ENCODE measurements at regions not wholly inside any gene's neighbourhood (a gene's known extent, or its start where the extent isn't known, plus 50 kb on each side); places are given as distances from the start of the nearest gene placed in this dataset.

DNA sequence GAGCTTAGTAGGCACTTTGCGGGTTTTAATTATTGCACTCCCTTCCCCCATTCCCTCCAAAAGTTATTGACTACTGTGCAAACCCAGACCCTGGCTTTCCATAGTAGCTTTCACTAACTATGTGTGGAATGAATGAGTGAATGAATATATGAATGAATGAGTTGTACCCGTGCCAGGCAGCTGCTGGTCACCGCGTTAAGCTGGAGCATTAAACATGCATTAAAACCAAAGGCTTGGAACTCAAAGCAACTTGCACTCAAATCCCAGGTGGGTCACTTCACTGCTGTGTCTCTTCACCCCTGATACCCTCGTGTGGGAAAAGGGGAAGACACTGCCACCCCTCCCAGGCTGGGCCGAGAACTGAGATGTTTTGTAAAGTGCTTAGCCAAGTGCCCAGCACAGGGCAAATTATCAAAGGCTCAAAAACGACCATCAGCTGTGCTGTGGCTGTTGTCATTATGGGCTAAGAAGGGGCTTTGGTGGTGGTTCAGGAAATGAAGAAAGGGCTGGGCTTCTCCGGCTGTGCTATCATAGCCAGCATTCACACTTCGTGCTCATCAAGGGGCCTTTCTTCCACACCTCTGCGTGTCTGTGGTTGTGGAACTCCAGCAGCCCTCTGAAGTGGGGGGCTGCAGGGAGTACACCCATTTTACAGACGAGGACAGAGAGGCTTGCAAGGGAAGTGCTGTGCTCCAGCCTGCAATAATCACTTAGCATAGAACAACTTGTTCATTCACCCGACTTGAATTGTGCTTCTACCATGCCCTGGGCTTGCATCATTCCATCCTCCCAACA is 60.2 kb upstream of the STX16 start:
- H3K36me3 ChIP-seq = no peaks in the 10 kb centered on the region
- H3K27me3 ChIP-seq = no peaks in the 10 kb centered on the region
- no peak overlapping the region for H3K4me3 ChIP-seq
- no peaks in the 10 kb centered on the region for H3K4me1 ChIP-seq
- H3K9me3 ChIP-seq = peaks cover 0 to 4% of the 10 kb centered on the region in 2 donors
- intact Hi-C loops (cut with DNase I; ENCODE audit: low total_unique reads) = no loop called here
- no peak for TF ChIP-seq POLR2A (IDR thresholded peaks at IDR 0.05)
- TF ChIP-seq POLR2AphosphoS5 (IDR thresholded peaks at IDR 0.05) = no peak
- TF ChIP-seq, protein P1, sequence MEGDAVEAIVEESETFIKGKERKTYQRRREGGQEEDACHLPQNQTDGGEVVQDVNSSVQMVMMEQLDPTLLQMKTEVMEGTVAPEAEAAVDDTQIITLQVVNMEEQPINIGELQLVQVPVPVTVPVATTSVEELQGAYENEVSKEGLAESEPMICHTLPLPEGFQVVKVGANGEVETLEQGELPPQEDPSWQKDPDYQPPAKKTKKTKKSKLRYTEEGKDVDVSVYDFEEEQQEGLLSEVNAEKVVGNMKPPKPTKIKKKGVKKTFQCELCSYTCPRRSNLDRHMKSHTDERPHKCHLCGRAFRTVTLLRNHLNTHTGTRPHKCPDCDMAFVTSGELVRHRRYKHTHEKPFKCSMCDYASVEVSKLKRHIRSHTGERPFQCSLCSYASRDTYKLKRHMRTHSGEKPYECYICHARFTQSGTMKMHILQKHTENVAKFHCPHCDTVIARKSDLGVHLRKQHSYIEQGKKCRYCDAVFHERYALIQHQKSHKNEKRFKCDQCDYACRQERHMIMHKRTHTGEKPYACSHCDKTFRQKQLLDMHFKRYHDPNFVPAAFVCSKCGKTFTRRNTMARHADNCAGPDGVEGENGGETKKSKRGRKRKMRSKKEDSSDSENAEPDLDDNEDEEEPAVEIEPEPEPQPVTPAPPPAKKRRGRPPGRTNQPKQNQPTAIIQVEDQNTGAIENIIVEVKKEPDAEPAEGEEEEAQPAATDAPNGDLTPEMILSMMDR (IDR thresholded peaks at IDR 0.05) = no peak
- no peak overlapping the region for H3K27ac ChIP-seq
- DNase-seq (ENCODE audit: low spot score in 2 of 2) = no peak

DNA sequence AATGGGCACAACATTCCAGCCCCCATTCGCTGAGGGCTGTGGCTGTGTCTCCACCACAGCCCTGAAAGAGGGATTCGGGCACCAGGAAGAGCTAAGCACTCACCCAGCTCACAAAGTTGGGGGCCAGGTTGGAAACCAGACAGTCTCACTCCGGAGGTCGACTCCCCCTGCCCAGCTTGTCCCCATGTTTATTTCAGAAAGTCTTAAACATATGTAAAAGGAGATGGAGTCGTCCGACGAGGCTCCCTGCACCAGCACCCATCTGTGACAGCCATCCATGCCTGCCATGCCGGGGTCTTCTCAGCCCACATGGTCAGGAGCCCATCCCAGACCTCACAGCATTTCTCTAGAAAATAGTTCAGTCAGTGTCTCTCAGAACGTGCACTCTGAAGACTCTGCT is 63.6 kb upstream of the STX16 start:
- DNase-seq (ENCODE audit: low spot score in 2 of 2) = no peak
- intact Hi-C loops (cut with DNase I; ENCODE audit: low total_unique reads) = no loop called here
- H3K4me1 ChIP-seq = no peaks in the 10 kb centered on the region
- TF ChIP-seq, protein P1 (IDR thresholded peaks at IDR 0.05) = no peak
- TF ChIP-seq POLR2AphosphoS5 (IDR thresholded peaks at IDR 0.05) = no peak
- no peak for TF ChIP-seq POLR2A (IDR thresholded peaks at IDR 0.05)
- H3K4me3 ChIP-seq = no peak overlapping the region
- no peak overlapping the region for H3K27ac ChIP-seq
- H3K36me3 ChIP-seq = no peaks in the 10 kb centered on the region
- H3K9me3 ChIP-seq = peaks cover 0 to 4% of the 10 kb centered on the region in 2 donors
- no peaks in the 10 kb centered on the region for H3K27me3 ChIP-seq

DNA sequence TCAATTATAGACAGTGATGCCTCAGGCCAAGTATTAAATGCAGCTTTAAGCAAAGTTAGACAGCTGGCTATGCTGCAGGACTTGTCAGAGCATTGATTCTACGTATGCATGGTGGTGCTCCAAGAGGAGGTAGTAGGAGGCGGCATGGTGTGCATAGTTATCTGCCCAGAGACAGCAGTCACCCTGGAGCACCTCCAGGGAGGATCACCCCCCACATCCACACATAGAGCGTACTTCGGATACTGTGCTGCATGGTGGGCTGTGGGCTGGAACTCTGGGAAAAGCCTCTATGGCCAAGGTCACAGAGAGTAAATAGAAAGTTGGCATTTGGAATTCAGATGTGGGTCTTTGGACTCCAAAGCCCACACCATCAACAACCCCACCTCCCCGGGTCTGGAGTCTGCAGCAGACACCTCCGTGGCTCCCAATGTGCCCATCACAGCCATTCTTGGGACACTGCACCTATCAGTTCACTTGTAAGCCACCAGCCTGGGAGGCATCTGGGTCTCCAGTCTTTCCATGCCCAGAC is 64.5 kb upstream of the STX16 start:
- H3K4me3 ChIP-seq = no peak overlapping the region
- H3K27ac ChIP-seq = no peak overlapping the region
- H3K4me1 ChIP-seq = no peaks in the 10 kb centered on the region
- H3K36me3 ChIP-seq = no peaks in the 10 kb centered on the region
- DNase-seq (ENCODE audit: low spot score in 2 of 2) = no peak
- intact Hi-C loops (cut with DNase I; ENCODE audit: low total_unique reads) = no loop called here
- TF ChIP-seq, protein P1 (IDR thresholded peaks at IDR 0.05) = no peak
- TF ChIP-seq POLR2AphosphoS5 (IDR thresholded peaks at IDR 0.05) (no peak), POLR2A (IDR thresholded peaks at IDR 0.05) (no peak)
- H3K27me3 ChIP-seq = no peaks in the 10 kb centered on the region
- H3K9me3 ChIP-seq = peaks cover 0 to 4% of the 10 kb centered on the region in 2 donors

DNA sequence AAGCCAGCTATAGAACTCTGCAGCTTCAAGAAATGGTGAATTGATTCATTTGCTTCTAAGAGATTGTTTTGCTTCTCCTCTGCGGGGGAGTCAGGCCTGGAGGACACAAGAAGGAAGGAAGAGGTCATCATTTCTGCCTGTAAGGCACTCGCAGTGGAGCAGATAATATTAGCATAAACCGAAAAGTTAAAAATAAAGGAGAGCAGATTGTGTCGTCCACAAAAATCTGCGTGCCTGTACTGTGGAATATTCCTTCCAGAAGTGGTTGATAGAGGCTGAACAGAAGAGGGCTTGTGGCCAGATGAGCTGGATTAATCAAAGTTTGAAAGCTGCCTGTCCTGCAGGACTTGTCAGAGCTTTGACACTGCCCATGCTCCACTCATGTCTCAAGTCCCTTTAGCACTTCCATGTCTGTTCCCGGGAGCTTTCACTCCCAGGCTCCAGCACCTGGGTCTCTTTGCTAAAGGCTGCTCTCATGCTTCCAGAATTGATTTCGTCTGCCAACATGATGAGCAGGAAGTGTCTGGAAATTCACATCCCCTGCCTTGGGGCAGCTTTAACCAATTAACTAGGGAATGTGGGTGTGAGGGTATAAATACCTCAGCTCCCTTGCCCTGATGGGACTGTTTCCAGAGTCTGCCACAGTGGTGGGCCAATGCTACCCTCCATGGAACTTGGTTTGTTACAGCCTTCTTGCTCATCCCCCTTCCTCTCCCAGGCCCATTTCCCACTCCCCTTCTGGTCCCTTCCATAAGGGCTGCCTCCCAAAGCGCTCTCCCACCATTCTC is 65.1 kb upstream of the STX16 start:
- Histone ChIP-seq H3K27ac (no peak overlapping the region), H3K9me3 (peaks cover 0 to 4% of the 10 kb centered on the region in 2 donors), H3K4me3 (no peak overlapping the region), H3K36me3 (no peaks in the 10 kb centered on the region), H3K4me1 (no peaks in the 10 kb centered on the region), H3K27me3 (no peaks in the 10 kb centered on the region)
- TF ChIP-seq POLR2AphosphoS5 (IDR thresholded peaks at IDR 0.05) (no peak), POLR2A (IDR thresholded peaks at IDR 0.05) (no peak)
- TF ChIP-seq, protein P1 (IDR thresholded peaks at IDR 0.05) = no peak
- no peak for DNase-seq (ENCODE audit: low spot score in 2 of 2)
- intact Hi-C loops (cut with DNase I; ENCODE audit: low total_unique reads) = no loop called here
